Activated CD8-positive, alpha-beta memory T cell treated with anti-CD3 and anti-CD28 coated beads, Interleukin-2, amount 10 ng/mL, durations not matched to agents 7 days and 5 days (primary cell): ENCODE measurements at regions not wholly inside any gene's neighbourhood (a gene's known extent, or its start where the extent isn't known, plus 50 kb on each side); places are given as distances from the start of the nearest gene placed in this dataset.
"Not testable (repeated sequence)": the region's sequence is repeated elsewhere in the genome, so short reads cannot be mapped to it uniquely, and the experiment has no call there.

Experiments used
- ATAC-seq: fragments of 150-1000 bp; cut with Tn5 transposase; one replicate; pipeline ENCODE4 v1.10.0; 2021; ENCODE audit warnings: moderate library complexity
- CTCF ChIA-PET: fragments of 350-600 bp; sonication (Branson Sonifier 250); formaldehyde crosslinking; loops from one replicate; lab custom pipeline; 2021; ENCODE audit warnings: antibody characterized with exemption; lab: Charles Lee
- DNase-seq: peaks from one replicate; pipeline ENCODE4 v3.0.0-alpha.2; 2020
- H3K27ac Mint-ChIP-seq: one replicate; pipeline ENCODE4 v1.8.0; 2021; ENCODE audit warnings: mild to moderate bottlenecking, mixed read lengths
- H3K27me3 Mint-ChIP-seq: one replicate; pipeline ENCODE4 v1.8.0; 2021; ENCODE audit warnings: mixed read lengths
- H3K36me3 Mint-ChIP-seq: one replicate; pipeline ENCODE4 v1.8.0; 2021; ENCODE audit warnings: mild to moderate bottlenecking, mixed read lengths
- H3K4me1 Mint-ChIP-seq: one replicate; pipeline ENCODE4 v1.8.0; 2021; ENCODE audit warnings: mixed read lengths
- H3K4me3 Mint-ChIP-seq: one replicate; pipeline ENCODE4 v1.8.0; 2021; ENCODE audit warnings: mild to moderate bottlenecking, moderate library complexity, mixed read lengths
- H3K9me3 Mint-ChIP-seq: one replicate; pipeline ENCODE4 v1.8.0; 2022; ENCODE audit warnings: low read depth, mixed read lengths

DNA sequence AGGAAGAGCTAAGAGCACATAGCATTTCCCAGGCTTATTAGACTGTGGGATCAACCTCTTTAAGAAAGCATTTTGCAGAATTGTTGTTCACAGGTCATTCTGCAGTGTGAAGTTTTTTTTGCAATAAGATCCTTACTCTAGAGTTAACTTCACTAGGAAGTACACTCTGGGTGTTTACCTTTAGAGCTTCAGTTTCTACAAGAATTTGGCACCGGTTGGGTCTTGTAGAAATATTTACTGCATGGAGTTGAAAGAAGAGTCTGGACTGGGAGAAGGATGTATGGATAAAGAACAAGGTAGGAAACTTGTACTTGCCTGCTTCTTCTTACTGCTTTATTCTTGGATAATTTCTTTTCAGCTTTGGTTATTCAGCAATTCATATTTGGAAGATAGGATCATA lies 944.9 kb upstream of the GYPC start:
- DNase-seq (no peak), ATAC-seq (no peak)
- H3K4me1 Mint-ChIP-seq, result no peaks in the 10 kb centered on the region
- CTCF ChIA-PET, result no interaction called here
- no peaks in the 10 kb centered on the region for H3K27me3 Mint-ChIP-seq
- H3K36me3 Mint-ChIP-seq, result no peaks in the 10 kb centered on the region
- H3K4me3 Mint-ChIP-seq, result no peak overlapping the region
- no peak overlapping the region for H3K27ac Mint-ChIP-seq
- peaks cover 6% of the 10 kb centered on the region for H3K9me3 Mint-ChIP-seq

GRCh38 chr2:125713533-125713932 lies 942.4 kb upstream of the GYPC start:
- CTCF ChIA-PET, result no interaction called here
- DNase-seq, result no peak
- Mint-ChIP-seq H3K9me3 (no peaks in the 10 kb centered on the region), H3K4me1 (no peaks in the 10 kb centered on the region), H3K27ac (no peak overlapping the region), H3K36me3 (no peaks in the 10 kb centered on the region), H3K27me3 (no peaks in the 10 kb centered on the region), H3K4me3 (no peak overlapping the region)
- no peak for ATAC-seq

- Mint-ChIP-seq H3K4me1 (no peaks in the 10 kb centered on the region), H3K27me3 (no peaks in the 10 kb centered on the region), H3K36me3 (no peaks in the 10 kb centered on the region), H3K4me3 (no peak overlapping the region), H3K9me3 (no peaks in the 10 kb centered on the region), H3K27ac (no peak overlapping the region)
- ATAC-seq (no peak), DNase-seq (no peak)
- CTCF ChIA-PET, result no interaction called here
Measured at GRCh38 chr2:125721072-125721721, 934.8 kb upstream of the GYPC start.

DNA sequence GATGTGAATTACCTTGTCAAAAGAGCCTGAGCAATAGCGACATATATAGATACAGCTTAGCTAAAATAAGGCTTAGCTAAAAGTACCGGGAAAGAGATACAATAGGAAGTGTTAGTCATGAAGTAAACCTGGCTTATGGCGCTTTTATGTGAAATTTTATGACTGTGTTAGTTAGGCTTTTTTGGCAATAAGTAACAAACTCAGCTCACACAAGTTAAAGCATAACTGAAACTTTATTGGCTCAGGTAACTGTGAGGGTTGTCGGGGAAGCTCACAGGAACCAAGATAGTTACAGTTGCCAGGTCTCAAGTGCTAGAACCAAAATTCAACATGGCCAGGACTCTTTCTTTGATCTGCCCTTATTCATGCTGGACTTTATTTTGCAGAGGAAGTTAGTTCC lies 925.0 kb upstream of the GYPC start:
- Mint-ChIP-seq H3K4me1 (no peaks in the 10 kb centered on the region), H3K36me3 (no peaks in the 10 kb centered on the region)
- CTCF ChIA-PET, result no interaction called here

DNA sequence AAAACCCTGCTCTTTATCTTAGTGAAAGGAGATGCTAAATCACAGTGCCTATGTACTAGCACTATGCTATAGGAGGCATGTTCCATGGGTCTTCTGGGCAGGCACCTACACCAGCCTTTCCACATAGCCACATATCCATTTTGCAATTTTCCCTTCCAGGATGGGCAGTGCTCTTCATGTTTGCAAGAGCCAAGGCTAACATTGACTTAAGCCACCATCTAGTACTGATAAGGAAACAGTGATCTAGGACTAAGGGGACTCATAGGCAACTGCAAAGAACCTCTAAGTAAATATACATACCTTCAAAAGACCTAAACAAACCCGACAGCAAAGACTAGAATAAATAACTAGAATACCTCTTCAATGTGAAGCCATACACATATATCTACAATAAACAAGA lies 919.7 kb upstream of the GYPC start:
- Mint-ChIP-seq H3K4me3 (no peak overlapping the region), H3K4me1 (no peaks in the 10 kb centered on the region), H3K27ac (no peak overlapping the region), H3K36me3 (no peaks in the 10 kb centered on the region), H3K27me3 (no peaks in the 10 kb centered on the region), H3K9me3 (peaks cover 3% of the 10 kb centered on the region)
- DNase-seq (no peak), ATAC-seq (no peak)
- CTCF ChIA-PET, result no interaction called here

More for the DNA sequence above, 925.0 kb upstream of the GYPC start:
- ATAC-seq (no peak), DNase-seq (no peak)
- no peak overlapping the region for H3K4me3 Mint-ChIP-seq
- H3K27ac Mint-ChIP-seq, result no peak overlapping the region
- no peaks in the 10 kb centered on the region for H3K27me3 Mint-ChIP-seq
- peaks cover 13% of the 10 kb centered on the region for H3K9me3 Mint-ChIP-seq

DNA sequence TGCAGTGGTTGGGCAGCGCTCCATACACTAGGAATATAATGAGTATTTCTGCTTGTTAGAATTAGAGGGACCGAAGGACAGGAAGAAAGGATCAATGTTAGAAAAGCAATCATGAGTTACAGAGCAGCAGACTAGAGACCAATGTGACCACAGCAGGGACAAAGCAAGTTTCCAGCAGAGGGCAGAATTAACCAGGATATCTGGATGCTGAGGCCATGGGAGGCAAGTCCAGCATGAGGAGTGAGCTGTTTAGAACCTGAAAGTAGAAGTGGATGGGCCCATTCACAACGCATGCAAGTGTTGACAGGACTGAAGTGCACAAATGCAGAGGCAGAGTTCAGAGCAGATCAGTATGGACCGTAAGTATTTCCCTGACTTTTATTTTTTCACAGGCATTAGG lies 910.4 kb upstream of the GYPC start:
- ATAC-seq (no peak), DNase-seq (no peak)
- CTCF ChIA-PET, result no interaction called here
- no peaks in the 10 kb centered on the region for H3K36me3 Mint-ChIP-seq
- H3K4me3 Mint-ChIP-seq, result no peak overlapping the region
- H3K9me3 Mint-ChIP-seq, result peaks cover 4% of the 10 kb centered on the region
- no peaks in the 10 kb centered on the region for H3K4me1 Mint-ChIP-seq
- H3K27me3 Mint-ChIP-seq, result no peaks in the 10 kb centered on the region
- no peak overlapping the region for H3K27ac Mint-ChIP-seq

DNA sequence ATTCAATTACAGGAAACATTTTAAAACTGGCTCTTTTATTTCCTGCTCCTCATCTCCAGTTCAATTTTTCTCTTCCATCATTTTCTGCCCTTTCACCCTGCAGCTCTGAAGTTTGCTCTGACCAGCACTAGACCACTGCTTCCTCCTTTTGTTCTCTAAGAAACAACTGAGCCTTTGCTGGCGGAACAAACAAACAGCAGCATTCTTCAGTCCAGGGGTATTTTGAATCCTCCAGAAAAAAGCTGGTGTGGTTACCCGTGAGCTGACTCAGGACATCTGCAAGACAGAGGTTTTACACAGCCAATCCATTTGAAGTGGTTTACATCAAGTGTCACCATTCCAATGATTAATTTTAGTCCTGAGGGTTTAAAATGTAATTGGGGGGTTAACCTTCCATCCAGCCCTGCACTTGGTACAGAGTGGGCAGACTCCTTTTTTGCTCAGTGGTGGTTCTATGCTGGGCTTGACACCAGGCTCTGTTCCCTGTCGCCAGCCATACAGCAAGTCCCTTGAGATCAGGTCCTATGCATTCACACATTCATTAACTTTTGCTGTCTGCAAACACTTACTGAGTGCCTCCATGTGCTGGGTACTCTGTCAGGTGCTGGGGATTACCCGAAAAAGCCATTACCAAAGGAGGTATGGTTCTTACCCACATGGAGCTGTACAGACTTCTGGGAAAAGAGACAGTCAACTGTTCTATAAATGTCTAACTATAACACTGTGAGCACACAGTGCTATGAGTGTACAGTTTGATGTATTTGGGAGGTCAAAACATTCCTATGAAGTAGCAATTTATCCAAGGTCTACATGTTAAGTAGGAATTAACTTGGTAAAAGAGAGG lies 909.4 kb upstream of the GYPC start:
- H3K36me3 Mint-ChIP-seq, result no peaks in the 10 kb centered on the region
- no peaks in the 10 kb centered on the region for H3K27me3 Mint-ChIP-seq
- CTCF ChIA-PET, result no interaction called here
- H3K4me3 Mint-ChIP-seq, result no peak overlapping the region
- peaks cover 4% of the 10 kb centered on the region for H3K9me3 Mint-ChIP-seq
- no peak for DNase-seq
- H3K4me1 Mint-ChIP-seq, result no peaks in the 10 kb centered on the region
- ATAC-seq, result no peak
- H3K27ac Mint-ChIP-seq, result no peak overlapping the region

GRCh38 chr2:125747165-125747425 lies 908.9 kb upstream of the GYPC start:
- Mint-ChIP-seq H3K27ac (no peak overlapping the region), H3K36me3 (no peaks in the 10 kb centered on the region), H3K9me3 (peaks cover 4% of the 10 kb centered on the region), H3K4me3 (no peak overlapping the region), H3K4me1 (no peaks in the 10 kb centered on the region), H3K27me3 (no peaks in the 10 kb centered on the region)
- ATAC-seq, result no peak
- CTCF ChIA-PET, result no interaction called here
- DNase-seq, result no peak

GRCh38 chr2:125756431-125756830 lies 899.5 kb upstream of the GYPC start:
- H3K4me3 Mint-ChIP-seq, result no peak overlapping the region
- H3K9me3 Mint-ChIP-seq, result peaks cover 2% of the 10 kb centered on the region
- H3K36me3 Mint-ChIP-seq, result no peaks in the 10 kb centered on the region
- CTCF ChIA-PET, result no interaction called here
- H3K27me3 Mint-ChIP-seq, result no peaks in the 10 kb centered on the region
- H3K4me1 Mint-ChIP-seq, result no peaks in the 10 kb centered on the region
- ATAC-seq, result no peak
- no peak overlapping the region for H3K27ac Mint-ChIP-seq
- no peak for DNase-seq

GRCh38 chr2:125796784-125797183 lies 859.2 kb upstream of the GYPC start:
- H3K27me3 Mint-ChIP-seq, result no peaks in the 10 kb centered on the region
- no peak for ATAC-seq
- no peak overlapping the region for H3K27ac Mint-ChIP-seq
- no peak for DNase-seq
- CTCF ChIA-PET, result no interaction called here
- no peak overlapping the region for H3K4me3 Mint-ChIP-seq
- peaks cover 11% of the 10 kb centered on the region for H3K9me3 Mint-ChIP-seq
- no peaks in the 10 kb centered on the region for H3K4me1 Mint-ChIP-seq
- H3K36me3 Mint-ChIP-seq, result peaks cover 1% of the 10 kb centered on the region

GRCh38 chr2:125797192-125797591 lies 858.8 kb upstream of the GYPC start:
- no peak overlapping the region for H3K27ac Mint-ChIP-seq

DNA sequence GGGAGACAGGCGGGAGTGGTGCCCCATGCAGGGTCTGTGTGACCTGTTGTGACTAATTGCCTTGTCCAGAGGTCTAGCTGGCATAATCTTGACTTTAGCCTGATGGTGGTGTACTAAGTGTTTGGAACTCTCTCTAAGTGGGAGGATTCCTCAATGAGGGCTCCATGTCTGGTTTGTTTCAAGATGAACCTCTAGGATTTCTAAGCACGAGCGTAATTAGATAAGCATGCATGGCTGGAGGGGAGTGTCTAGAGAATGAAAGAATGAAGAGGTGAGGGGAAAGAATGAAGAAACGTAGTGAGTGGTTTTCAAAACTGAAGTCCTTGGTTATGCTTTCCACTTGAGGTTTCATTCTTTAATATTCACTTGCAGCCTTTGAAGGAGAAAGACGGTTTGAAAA lies 833.2 kb upstream of the GYPC start:
- DNase-seq (no peak), ATAC-seq (no peak)
- H3K9me3 Mint-ChIP-seq, result peaks cover 8% of the 10 kb centered on the region
- H3K4me1 Mint-ChIP-seq, result no peaks in the 10 kb centered on the region
- CTCF ChIA-PET, result no interaction called here
- H3K27ac Mint-ChIP-seq, result no peak overlapping the region
- no peak overlapping the region for H3K4me3 Mint-ChIP-seq
- no peaks in the 10 kb centered on the region for H3K36me3 Mint-ChIP-seq
- no peaks in the 10 kb centered on the region for H3K27me3 Mint-ChIP-seq

More at GRCh38 chr2:125797192-125797591, 858.8 kb upstream of the GYPC start:
- Mint-ChIP-seq H3K4me1 (no peaks in the 10 kb centered on the region), H3K9me3 (peaks cover 13% of the 10 kb centered on the region), H3K4me3 (no peak overlapping the region), H3K36me3 (peaks cover 1% of the 10 kb centered on the region), H3K27me3 (no peaks in the 10 kb centered on the region)
- DNase-seq (no peak), ATAC-seq (no peak)
- CTCF ChIA-PET, result no interaction called here

DNA sequence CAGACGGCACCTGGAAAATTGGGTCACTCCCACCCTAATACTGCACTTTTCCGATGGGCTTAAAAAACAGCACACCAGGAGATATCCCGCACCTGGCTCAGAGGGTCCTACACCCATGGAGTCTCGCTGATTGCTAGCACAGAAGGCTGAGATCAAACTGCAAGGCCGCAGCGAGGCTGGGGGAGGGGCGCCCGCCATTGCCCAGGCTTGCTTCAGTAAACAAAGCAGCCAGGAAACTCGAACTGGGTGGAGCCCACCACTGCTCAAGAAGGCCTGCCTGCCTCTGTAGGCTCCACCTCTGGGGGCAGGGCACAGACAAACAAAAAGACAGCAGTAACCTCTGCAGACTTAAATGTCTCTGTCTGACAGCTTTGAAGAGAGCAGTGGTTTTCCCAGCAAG lies 830.2 kb upstream of the GYPC start:
- H3K27me3 Mint-ChIP-seq, DNase-seq, H3K4me1 Mint-ChIP-seq, H3K9me3 Mint-ChIP-seq, H3K4me3 Mint-ChIP-seq, H3K36me3 Mint-ChIP-seq, ATAC-seq, H3K27ac Mint-ChIP-seq, CTCF ChIA-PET: not testable (repeated sequence)

- Mint-ChIP-seq H3K9me3 (peaks cover 2% of the 10 kb centered on the region), H3K4me3 (no peak overlapping the region), H3K36me3 (no peaks in the 10 kb centered on the region), H3K27ac (no peak overlapping the region), H3K27me3 (no peaks in the 10 kb centered on the region), H3K4me1 (no peaks in the 10 kb centered on the region)
- DNase-seq, result no peak
- CTCF ChIA-PET, result no interaction called here
- ATAC-seq, result no peak
Measured at GRCh38 chr2:125837128-125837527, 818.8 kb upstream of the GYPC start.
